GM18502 (cell line): ENCODE measurements at regions not wholly inside any gene's neighbourhood (a gene's known extent, or its start where the extent isn't known, plus 50 kb on each side); places are given as distances from the start of the nearest gene placed in this dataset.

Experiments
- ATAC-seq: cut with Tn5 transposase; IDR thresholded peaks from one replicate; pipeline ENCODE4 v1.9.1; 2021; ENCODE audit warnings: mild to moderate bottlenecking; ENCODE audit not compliant: unreplicated experiment, poor library complexity

DNA sequence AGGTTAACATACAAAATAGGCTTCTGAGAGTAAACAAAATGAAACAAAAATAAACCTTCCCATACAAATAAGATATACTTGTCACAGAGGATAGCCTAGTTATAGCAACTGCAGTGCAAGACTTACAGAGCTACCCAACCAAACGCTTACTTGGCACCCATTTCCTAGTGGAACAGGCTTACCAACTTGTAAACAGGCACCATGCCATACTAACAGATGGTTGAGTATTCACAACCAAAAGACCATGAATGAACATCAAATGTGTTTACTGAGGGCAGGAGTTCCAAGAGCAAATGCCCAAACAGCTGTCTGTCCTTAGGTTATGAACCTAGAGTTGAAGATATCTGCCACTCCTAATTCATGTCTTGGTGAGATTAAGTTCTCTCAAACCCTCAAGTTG, 2629.2 kb downstream of the PCDH7 start:
- no peak for ATAC-seq

DNA sequence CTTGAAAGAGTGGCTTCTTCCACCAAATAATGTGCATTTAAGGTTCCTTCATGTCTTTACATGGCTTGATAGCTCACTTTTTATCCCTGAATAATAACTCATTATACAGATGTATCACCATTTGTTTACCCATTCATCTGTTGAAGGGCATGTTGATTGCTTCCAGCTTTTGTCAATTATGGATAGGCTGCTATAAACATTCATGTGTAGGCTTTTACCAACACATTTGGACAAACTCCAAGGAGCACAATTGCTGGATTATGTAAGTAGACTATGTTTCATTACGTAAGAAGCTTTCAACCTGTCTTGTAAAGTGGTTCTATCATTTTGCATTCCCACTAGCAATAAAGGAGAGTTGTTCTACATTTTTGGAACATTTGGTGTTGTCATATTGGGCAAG, 2637.0 kb downstream of the PCDH7 start:
- no peak for ATAC-seq

- no peak for ATAC-seq
These were observed 2649.3 kb downstream of the PCDH7 start for GRCh38 chr4:33369446-33369845.

DNA sequence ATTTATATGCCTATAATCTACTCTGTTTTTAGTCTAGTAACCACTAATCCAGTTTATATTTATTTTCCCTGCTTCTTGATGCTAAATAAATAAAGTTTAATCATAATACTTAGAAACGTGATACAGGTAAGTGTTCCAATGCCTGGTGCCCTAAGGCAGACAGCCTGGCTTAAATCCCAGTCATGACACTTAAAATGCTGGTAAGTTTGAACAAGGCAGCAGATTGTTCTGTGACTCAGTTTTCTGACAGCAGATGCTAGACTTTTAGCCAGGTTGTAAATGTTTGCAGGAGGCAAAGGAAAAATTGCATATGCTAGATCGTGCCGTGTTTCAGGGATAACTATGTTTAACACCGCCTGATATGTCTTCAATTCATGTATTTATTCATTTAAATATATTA, 2661.6 kb downstream of the PCDH7 start:
- ATAC-seq, result no peak

DNA sequence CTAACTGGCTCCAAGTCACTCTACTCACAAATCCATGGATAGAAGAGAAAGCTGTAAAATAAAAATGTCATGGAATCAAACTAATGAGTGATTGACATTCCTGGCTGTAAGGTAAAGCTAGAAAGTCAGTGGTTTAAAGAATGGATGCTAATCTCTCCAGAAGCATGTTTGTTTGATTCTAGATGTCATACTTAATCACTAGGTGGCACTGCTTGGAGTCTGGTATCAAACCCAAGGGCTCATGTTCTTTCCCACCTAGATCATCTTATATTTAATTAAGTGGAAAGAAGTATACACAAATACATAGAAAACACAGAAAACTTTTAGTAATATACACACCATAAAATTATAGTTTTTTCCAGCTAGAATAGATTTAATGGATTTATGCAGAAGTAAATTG, 2666.6 kb downstream of the PCDH7 start:
- ATAC-seq, result no peak

- no peak for ATAC-seq
These were observed 2670.8 kb downstream of the PCDH7 start for GRCh38 chr4:33390976-33391375.

DNA sequence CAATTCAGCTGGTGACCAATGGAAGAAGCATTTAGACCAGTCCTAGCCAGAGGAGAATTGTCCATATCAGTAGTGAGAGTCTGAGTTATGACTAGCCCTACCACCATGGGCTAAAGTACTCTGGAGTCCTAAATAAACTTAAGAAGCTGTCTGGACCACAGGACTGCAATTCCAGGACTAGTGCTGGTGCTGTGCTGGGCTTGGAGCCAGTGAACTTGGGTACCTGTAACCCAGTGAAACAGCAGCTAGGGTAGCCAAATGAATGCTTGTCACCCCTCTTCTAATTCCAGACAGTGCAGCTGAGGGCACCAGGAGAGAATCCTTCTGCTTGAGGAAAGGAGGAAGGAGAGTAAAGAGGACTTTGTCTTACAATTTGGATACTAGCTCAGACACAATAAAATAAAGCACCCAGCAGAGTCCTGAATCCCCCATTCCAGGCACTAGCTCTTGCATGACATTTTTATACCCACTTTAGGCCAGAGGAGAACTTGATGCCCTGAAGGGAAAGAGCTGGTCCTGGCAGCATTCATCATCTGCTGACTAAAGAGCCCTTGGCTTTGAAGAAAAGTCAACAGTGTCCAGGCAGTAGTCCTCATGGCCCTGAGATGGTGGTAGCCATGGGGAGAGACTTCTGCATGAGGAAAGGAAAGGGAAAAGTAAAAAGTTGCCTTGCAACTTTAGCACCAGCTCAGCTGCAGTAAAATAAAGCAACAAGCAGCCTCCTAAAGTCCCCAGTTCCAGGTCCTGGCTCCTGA, 2675.7 kb downstream of the PCDH7 start:
- ATAC-seq, result no peak

GRCh38 chr4:33400504-33400903, 2680.3 kb downstream of the PCDH7 start:
- no peak for ATAC-seq

- no peak for ATAC-seq
These were observed 2687.3 kb downstream of the PCDH7 start for GRCh38 chr4:33407496-33407895.

DNA sequence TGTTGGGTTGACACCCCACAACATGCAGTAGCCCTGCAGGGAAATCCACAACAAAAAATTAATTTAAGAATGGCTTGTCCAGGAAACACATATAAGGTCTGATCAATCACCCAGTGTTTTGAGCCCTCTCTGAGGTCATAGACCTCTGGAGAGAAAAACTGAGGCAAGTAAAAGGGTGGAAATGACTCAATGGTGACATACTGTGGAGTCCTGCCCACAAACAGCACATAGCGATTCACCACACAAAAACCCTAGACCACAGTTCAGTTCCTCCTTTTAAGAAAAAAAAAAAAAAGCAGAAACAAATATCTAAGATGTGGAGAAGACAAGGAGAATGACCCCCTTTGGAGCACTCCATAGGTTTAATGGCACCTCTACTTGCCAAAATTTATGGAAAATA, 2691.0 kb downstream of the PCDH7 start:
- ATAC-seq, result no peak

DNA sequence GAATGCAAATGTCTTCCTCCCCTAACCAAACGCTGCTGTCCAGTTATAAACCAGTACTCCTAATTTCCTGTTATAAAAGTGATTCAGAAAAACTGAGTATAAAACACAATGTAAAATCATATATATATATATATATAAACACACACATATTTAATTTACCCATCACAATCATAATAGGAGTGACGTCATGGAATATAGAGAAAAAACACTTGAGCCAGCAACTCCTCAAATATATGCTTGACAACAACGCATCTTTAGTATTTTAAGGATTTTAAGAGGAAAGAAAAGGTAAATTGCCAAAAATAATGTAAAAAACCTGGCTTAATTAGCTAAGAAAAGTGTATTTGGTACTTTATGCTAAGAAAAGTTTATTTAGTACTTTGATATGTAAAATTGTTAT, 2701.7 kb downstream of the PCDH7 start:
- no peak for ATAC-seq

DNA sequence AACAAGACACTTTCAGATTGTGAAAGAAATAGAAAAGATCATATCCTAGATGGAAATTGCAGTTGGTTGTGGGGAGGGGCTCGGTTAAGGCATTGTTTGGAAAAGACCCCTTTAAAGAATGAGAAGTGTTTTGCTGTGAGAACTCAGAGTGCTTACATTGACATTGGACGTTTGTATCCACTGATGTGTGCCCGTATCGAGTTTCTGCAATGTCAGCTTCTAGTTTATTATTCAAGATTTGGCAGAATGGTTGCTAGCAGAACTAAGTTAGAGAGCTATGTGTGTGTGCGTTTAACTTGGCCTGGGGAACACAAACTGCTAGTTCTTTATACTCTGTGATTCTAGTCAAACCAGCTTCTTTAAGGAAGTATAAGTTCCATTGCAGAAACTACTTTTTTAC, 2702.5 kb downstream of the PCDH7 start:
- ATAC-seq, result no peak

- ATAC-seq, result no peak
These were observed 2705.8 kb downstream of the PCDH7 start for GRCh38 chr4:33425936-33426335.

GRCh38 chr4:33427676-33428075, 2707.5 kb downstream of the PCDH7 start:
- no peak for ATAC-seq

- no peak for ATAC-seq
These were observed 2709.8 kb downstream of the PCDH7 start for GRCh38 chr4:33429971-33430370.

DNA sequence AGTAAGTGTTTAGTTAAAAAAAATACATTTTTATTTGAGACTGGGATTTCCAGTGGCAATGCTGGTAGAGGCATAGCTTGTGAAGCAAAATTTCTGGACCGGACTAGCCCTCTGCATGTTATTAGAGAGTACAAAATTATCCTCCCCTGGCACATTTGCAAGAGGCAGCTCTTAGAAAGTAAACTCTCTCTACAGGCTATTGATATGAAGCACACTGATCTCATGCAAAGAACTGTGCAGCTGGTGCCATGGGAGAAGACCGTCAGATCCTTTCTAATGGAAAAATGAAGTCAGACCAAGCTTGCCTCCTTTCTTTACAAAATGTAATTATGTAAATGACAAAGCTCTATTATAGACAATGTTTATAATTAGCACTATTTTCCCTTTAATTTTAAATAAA, 2717.2 kb downstream of the PCDH7 start:
- no peak for ATAC-seq

- no peak for ATAC-seq
These were observed 2726.8 kb downstream of the PCDH7 start for GRCh38 chr4:33446953-33447352.

- ATAC-seq, result no peak
These were observed 2728.8 kb downstream of the PCDH7 start for GRCh38 chr4:33448948-33449347.

- no peak for ATAC-seq
These were observed 2733.3 kb downstream of the PCDH7 start for GRCh38 chr4:33453436-33453835.

GRCh38 chr4:33453916-33454315, 2733.7 kb downstream of the PCDH7 start:
- ATAC-seq, result no peak

DNA sequence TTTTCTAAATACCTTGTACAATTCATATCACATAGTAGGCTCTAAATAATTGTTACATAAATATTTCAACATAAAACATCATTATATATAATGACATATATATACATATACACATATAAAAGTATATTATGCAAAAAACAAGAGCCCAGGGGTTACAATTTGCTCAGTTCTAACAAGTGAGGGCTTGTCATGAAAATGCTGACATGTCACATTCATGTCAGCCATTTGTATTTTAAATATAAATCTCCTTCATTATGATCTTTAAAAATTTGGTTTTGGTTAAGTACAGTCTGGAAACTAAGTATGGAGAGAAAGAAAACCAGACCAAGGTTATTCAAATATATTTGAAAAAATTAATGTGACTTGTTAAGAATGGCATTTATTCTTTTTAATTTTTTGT, 2745.4 kb downstream of the PCDH7 start:
- no peak for ATAC-seq

DNA sequence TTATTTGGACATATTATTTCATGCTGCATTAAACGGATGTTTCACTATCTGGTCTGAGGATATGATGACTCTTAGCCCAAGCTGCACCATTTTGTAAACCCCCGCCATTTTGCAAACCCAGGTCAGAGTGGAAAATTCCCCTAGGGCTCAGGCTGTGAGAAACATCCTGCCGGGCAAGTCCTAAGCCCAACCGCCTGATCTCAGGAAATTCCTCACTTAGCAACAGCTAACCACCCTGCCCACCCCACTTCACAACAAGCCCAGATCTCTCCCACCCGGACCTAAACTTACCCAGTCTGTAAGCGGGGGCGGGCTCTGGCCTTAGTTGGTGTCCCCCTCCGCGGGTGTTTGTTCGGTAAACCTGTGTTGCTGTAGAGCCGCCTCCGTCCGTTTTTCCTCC, 2747.1 kb downstream of the PCDH7 start:
- ATAC-seq, result no peak

GRCh38 chr4:33470805-33471204, 2750.6 kb downstream of the PCDH7 start:
- ATAC-seq, result no peak
